SK-N-MC (cell line): ENCODE measurements at regions not wholly inside any gene's neighbourhood (a gene's known extent, or its start where the extent isn't known, plus 50 kb on each side); places are given as distances from the start of the nearest gene placed in this dataset.

ENCODE experiments used
- DNase-seq: peaks from one replicate; pipeline ENCODE4 v3.0.0-alpha.2; 2011; ENCODE audit warnings: low read depth, low spot score
- H3K27ac ChIP-seq: fragments of 200-600 bp; sonication (generic); 2 replicates; pipeline ENCODE4 v1.5.1; 2016; ENCODE audit warnings: mixed run types
- H3K36me3 ChIP-seq: fragments of 200-600 bp; sonication (generic); 2 replicates; pipeline ENCODE4 v1.6.1; 2017; ENCODE audit warnings: antibody characterized with exemption, low read length, mixed read lengths; ENCODE audit not compliant: insufficient read depth
- H3K4me3 ChIP-seq: fragments of 200-600 bp; sonication (generic); 2 replicates; pipeline ENCODE4 v1.5.1; 2016
- H3K9ac ChIP-seq: fragments of 200-600 bp; sonication (generic); 2 replicates; pipeline ENCODE4 v1.8.0; 2017; ENCODE audit warnings: mixed run types, mixed read lengths; ENCODE audit not compliant: insufficient read length
- H3K9me3 ChIP-seq: fragments of 200-600 bp; sonication (generic); 2 replicates; pipeline ENCODE4 v1.6.1; 2017; ENCODE audit warnings: low read depth, mild to moderate bottlenecking, antibody characterized with exemption, low read length, moderate library complexity, mixed read lengths
- EZH2 ChIP-seq: fragments of 200-600 bp; sonication (generic); IDR thresholded peaks from one replicate; pipeline ENCODE4 v1.6.1; 2017; ENCODE audit warnings: antibody characterized with exemption
- FOXP2 ChIP-seq: optimal IDR thresholded peaks from 2 replicates; pipeline ENCODE3; 2011; ENCODE audit warnings: mild to moderate bottlenecking, moderate library complexity; ENCODE audit not compliant: insufficient read depth; ENCODE audit errors: extremely low read length, control extremely low read depth
- POLR2AphosphoS5 ChIP-seq: IDR thresholded peaks from 2 replicates; pipeline ENCODE4 v1.6.1; 2012; ENCODE audit warnings: mild to moderate bottlenecking, low read depth, low read length, borderline replicate concordance

DNA sequence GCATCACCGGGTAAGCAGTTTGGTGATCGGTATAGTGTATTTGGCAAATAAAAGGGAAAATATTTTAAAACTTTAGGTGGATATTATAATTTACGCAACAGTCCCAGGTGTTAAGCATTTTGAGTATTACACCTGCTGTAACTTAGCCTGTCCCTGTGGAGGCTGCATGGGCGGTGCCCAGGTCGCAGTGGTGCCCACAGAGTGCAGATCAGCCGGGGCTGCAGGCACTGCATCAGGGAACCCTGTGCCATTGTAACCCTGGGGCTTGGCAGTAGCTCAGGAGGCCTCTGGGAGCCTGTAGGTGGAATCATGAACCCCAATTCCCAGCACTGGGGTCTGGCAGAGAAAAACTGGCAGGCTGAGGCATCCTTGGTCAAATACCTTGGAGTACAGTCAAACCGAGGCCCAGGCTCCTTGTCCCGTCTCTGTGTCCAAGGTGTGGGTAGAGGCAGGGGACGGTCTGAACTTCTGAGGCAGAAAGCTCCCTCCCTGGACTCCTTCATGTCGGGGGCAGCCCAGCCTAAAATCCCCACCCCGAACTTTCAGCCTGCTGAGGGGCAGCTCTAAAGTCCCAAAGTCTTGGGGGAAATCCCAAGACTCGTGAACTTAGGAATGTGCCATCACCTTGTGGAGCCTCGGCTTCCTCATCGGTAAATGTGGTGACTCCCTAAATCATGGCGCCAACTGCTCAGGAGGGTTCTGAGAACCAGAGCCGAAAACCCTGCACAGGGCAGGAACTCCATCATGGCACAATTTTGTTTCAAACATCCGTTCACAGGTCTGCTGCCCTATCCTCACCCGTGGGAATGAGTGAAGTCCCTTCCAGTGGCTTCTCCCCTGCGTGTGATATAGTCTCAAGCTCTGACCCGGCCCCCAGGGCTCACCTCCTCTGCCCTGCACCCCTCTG is 85.7 kb downstream of the INHBB start:
- Histone ChIP-seq H3K9me3 (no peaks in the 10 kb centered on the region), H3K4me3 (no peak overlapping the region), H3K27ac (no peak overlapping the region), H3K9ac (no peak overlapping the region), H3K36me3 (no peaks in the 10 kb centered on the region)
- TF ChIP-seq FOXP2 (no peak), EZH2 (no peak), POLR2AphosphoS5 (no peak)
- no peak for DNase-seq

GRCh38 chr2:120432293-120432975 is 86.5 kb downstream of the INHBB start:
- H3K4me3 ChIP-seq, result no peak overlapping the region
- no peak overlapping the region for H3K9ac ChIP-seq
- no peak overlapping the region for H3K27ac ChIP-seq
- TF ChIP-seq FOXP2, result no peak
- no peak for TF ChIP-seq EZH2
- no peak for TF ChIP-seq POLR2AphosphoS5
- DNase-seq, result no peak
- H3K36me3 ChIP-seq, result no peaks in the 10 kb centered on the region
- H3K9me3 ChIP-seq, result no peaks in the 10 kb centered on the region

- no peak overlapping the region for H3K4me3 ChIP-seq
- no peak for TF ChIP-seq POLR2AphosphoS5
- TF ChIP-seq EZH2, result no peak
- TF ChIP-seq FOXP2, result no peak
- H3K36me3 ChIP-seq, result no peaks in the 10 kb centered on the region
- no peak overlapping the region for H3K9ac ChIP-seq
- no peak for DNase-seq
- H3K27ac ChIP-seq, result no peak overlapping the region
- no peaks in the 10 kb centered on the region for H3K9me3 ChIP-seq
These were observed 87.3 kb downstream of the INHBB start for GRCh38 chr2:120432976-120433815.

DNA sequence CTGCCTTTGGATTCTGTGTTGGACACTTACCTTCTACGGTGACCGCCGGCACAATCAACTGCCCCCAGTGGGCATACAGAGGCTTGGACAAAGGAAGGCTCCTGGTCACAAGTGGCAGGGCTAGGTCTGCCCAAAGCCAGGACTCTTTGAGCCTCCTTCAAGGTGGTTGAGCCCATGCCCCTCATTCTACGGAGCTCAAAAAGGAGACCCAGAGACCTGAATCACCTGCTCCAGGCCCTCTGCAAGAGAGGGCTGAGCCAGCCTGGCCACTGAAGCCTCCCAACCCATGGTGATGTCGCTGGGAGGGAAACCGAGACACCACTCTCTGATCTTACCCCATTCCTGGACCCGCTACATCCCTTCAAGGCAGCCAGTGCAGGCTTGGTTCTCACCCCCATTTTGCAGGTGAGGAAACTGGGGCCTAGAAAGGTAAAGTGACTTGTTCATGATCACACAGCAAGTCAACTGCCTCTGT is 87.9 kb downstream of the INHBB start:
- Histone ChIP-seq H3K4me3 (no peak overlapping the region), H3K27ac (no peak overlapping the region), H3K9ac (no peak overlapping the region), H3K36me3 (no peaks in the 10 kb centered on the region), H3K9me3 (no peaks in the 10 kb centered on the region)
- no peak for TF ChIP-seq POLR2AphosphoS5
- no peak for TF ChIP-seq FOXP2
- TF ChIP-seq EZH2, result no peak
- DNase-seq, result no peak

DNA sequence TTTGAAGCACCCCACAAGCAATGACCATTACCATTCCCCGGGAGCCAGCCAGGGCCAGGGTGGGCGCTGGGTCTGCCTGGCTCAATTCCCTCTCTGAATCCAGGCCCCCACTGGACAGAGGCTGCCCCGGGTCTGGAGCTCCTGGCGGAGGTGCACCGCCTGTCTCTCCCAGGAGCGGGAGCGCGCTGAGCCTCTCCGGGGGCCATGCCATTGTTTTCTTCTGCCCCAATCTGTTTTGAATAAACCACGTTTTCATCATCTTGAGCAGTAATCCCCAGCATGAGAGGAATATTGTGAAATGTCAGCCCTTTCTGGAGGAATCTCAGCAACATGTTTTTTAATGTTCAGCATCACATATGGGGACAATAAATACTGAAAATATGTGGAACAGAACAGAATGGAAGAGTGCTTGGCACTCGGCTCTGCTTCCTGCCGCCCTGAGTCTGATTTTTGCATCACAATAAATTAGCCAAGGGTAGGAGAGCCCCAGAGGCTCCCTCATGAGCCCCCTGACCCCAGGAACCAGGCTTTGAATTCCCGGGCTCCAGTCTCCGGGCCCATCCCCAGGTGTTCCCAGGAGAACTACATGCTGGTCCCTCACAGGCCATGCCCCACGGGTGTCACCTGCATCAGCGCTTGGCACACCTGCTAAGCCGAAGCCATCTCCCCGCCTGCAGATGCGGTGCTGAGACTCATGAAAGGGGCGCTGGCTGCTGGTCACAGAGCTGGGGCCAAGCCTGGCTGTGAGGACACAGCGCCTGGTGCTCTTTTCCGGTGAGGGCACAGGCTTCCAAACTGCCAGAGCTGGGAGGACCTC is 88.8 kb downstream of the INHBB start:
- Histone ChIP-seq H3K9me3 (no peaks in the 10 kb centered on the region), H3K36me3 (no peaks in the 10 kb centered on the region), H3K4me3 (no peak overlapping the region), H3K27ac (no peak overlapping the region), H3K9ac (no peak overlapping the region)
- DNase-seq, result no peak
- TF ChIP-seq FOXP2 (no peak), EZH2 (no peak), POLR2AphosphoS5 (no peak)

- Histone ChIP-seq H3K4me3 (no peak overlapping the region), H3K36me3 (no peaks in the 10 kb centered on the region), H3K9ac (no peak overlapping the region), H3K27ac (no peak overlapping the region), H3K9me3 (no peaks in the 10 kb centered on the region)
- DNase-seq, result no peak
- TF ChIP-seq FOXP2 (no peak), EZH2 (no peak), POLR2AphosphoS5 (no peak)
These were observed 89.9 kb downstream of the INHBB start for GRCh38 chr2:120435671-120436459.

DNA sequence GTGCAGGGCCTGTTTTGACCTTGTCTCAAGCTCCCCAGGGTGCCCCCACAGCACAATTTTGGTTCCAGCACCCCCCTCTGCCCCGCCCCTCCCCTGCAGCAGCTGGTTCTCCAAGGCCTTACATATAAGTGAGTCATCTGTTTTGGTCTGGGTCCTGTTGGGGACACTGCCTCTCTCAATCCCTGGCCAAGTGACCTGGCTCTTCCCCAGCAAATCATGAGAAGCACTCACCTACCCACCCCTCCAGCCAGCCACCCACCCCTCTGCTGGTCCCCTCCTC is 90.5 kb downstream of the INHBB start:
- H3K36me3 ChIP-seq, result no peaks in the 10 kb centered on the region
- H3K27ac ChIP-seq, result no peak overlapping the region
- no peak overlapping the region for H3K4me3 ChIP-seq
- no peak overlapping the region for H3K9ac ChIP-seq
- H3K9me3 ChIP-seq, result no peaks in the 10 kb centered on the region
- TF ChIP-seq POLR2AphosphoS5 (no peak), FOXP2 (no peak), EZH2 (no peak)
- DNase-seq, result no peak
